GM13977 (cell line): ENCODE measurements at regions not wholly inside any gene's neighbourhood (a gene's known extent, or its start where the extent isn't known, plus 50 kb on each side); places are given as distances from the start of the nearest gene placed in this dataset.

Experiments used
- DNase-seq: peaks from one replicate; pipeline ENCODE4 v3.0.0; 2012; ENCODE audit warnings: low spot score
- CTCF ChIP-seq: IDR thresholded peaks from 2 replicates; pipeline ENCODE4 v1.5.1; 2012; ENCODE audit warnings: mild to moderate bottlenecking, control low read depth; ENCODE audit not compliant: insufficient read depth; ENCODE audit errors: extremely low read depth, missing control alignments
- in situ Hi-C: fragments of 300-500 bp; cut with MboI; formaldehyde crosslinking; loops from one replicate; pipeline ENCODE4 v1.12.0; 2022; ENCODE audit warnings: low sequenced_read_pairs, low pct_unique_long_range_greater_than_20kb, mixed read lengths, inconsistent platforms; ENCODE audit not compliant: unreplicated experiment

DNA sequence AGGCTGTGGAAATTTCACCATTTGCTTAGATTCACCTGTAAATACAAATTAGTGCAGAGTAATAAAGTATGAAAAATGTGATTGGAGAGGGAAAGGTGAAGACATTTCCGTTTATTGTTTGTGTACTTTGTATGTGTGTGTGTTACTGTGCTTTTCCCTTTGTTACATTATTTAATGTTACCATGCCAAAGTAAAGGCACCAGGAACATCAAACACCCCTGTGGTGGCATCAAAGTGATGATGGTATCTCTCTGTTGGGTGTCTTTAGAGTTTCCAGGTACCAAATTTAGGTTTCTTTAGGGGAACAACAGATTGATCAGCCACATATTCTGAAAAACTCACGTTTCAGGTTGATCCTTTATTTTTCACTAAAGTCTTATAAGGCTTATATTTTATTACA lies 189.0 kb upstream of the FBXO33 start:
- no peak for TF ChIP-seq CTCF
- in situ Hi-C loops: no loop called here
- no peak for DNase-seq

GRCh38 chr14:39617537-39617936 lies 185.3 kb upstream of the FBXO33 start:
- in situ Hi-C loops: no loop called here
- no peak for DNase-seq
- no peak for TF ChIP-seq CTCF

GRCh38 chr14:39615352-39615751 lies 183.1 kb upstream of the FBXO33 start:
- TF ChIP-seq CTCF: no peak
- in situ Hi-C loops: no loop called here
- DNase-seq: no peak

- DNase-seq: no peak
- TF ChIP-seq CTCF: no peak
- in situ Hi-C loops: no loop called here
These were observed 182.2 kb upstream of the FBXO33 start for GRCh38 chr14:39614297-39614923.

GRCh38 chr14:39609119-39609518 lies 176.9 kb upstream of the FBXO33 start:
- no peak for TF ChIP-seq CTCF
- DNase-seq: no peak
- in situ Hi-C loops: no loop called here

DNA sequence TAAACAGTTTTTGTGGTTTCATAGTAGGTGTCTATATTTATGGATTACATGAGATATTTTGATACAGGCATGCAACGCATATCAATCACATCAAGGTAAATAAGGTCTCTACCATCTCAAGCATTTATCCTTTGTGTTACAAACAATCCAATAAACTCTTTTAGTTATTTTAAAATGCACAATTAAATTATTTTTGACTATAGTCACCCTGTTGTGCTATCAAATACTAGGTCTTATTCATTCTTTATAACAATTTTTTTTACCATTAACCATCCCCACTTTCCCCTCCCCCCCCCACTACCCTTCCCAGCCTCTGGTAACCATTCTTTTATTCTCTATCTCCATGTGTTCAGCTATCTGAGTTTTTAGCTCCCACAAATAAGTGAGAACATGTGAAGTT lies 175.7 kb upstream of the FBXO33 start:
- TF ChIP-seq CTCF: no peak
- in situ Hi-C loops: no loop called here
- DNase-seq: no peak

GRCh38 chr14:39603942-39604341 lies 171.7 kb upstream of the FBXO33 start:
- DNase-seq: no peak
- in situ Hi-C loops: no loop called here
- TF ChIP-seq CTCF: no peak
